Ascending aorta (tissue), 2 donors: ENCODE measurements at regions not wholly inside any gene's neighbourhood (a gene's known extent, or its start where the extent isn't known, plus 50 kb on each side); places are given as distances from the start of the nearest gene placed in this dataset.
"Not testable (repeated sequence)": the region's sequence is repeated elsewhere in the genome, so short reads cannot be mapped to it uniquely, and the experiment has no call there.

Experiments used
- DNase-seq, 2 donors: peaks; one replicate each; pipeline ENCODE4 v3.0.0-alpha.2; 2019; ENCODE audit warnings: low spot score in 2 of 2
- H3K27ac ChIP-seq, 2 donors: fragments of 200-600 bp; sonication (generic); one replicate each; pipeline ENCODE4 v1.5.1; 2016 to 2017; ENCODE audit warnings: mild to moderate bottlenecking in 1 of 2
- H3K27me3 ChIP-seq: fragments of 200-600 bp; sonication (generic); one replicate; pipeline ENCODE4 v1.5.1; 2017
- H3K36me3 ChIP-seq, 2 donors: fragments of 200-600 bp; sonication (generic); one replicate each; pipeline ENCODE4 v1.5.1; 2016
- H3K4me1 ChIP-seq, 2 donors: fragments of 200-600 bp; sonication (generic); one replicate each; pipeline ENCODE4 v1.5.1; 2016 to 2017; ENCODE audit warnings: mild to moderate bottlenecking in 1 of 2
- H3K4me3 ChIP-seq, 2 donors: fragments of 200-600 bp; sonication (generic); one replicate each; pipeline ENCODE4 v1.5.1; 2016 to 2017; ENCODE audit warnings: mild to moderate bottlenecking in 1 of 2
- H3K9me3 ChIP-seq, 2 donors: fragments of 200-600 bp; sonication (generic); one replicate each; pipeline ENCODE4 v1.5.1; 2016
- intact Hi-C: fragments of 100-400 bp; cut with DNase I; formaldehyde crosslinking; loops from one replicate; pipeline ENCODE4 v1.15.1; 2023
- TF ChIP-seq, protein P1 (sequence below), 3 experiments: fragments of 200-600 bp in 2 of 3; fragments of 450-650 bp in 1 of 3; sonication (generic) in 2 of 3; IDR thresholded peaks; one replicate each; pipeline ENCODE4 v1.5.1; 2016 to 2019; ENCODE audit warnings: antibody characterized with exemption in 3 of 3, mild to moderate bottlenecking in 1 of 3, moderate library complexity in 1 of 3

DNA sequence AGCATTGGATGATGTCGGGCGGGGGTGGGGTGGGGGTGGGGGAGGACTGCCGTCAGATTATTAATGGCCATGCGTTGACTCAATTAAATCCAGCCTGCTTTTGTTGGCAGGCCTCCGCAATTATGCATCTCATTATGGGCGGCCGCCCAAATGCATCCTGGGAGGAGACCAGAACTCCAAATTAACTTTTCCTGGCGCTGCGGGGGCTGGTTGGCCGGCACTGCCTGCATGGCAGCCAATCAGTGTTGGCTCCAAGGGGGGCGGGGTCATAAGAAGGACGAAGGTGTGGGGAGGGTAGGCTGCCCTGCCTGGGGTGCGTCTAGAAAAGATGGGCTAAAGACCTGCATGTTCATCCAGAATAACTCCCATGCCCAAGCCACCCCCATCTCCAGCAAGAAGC lies 83.9 kb upstream of the PAX2 start:
- no peak for DNase-seq
- no peak overlapping the region for H3K4me3 ChIP-seq
- no peaks in the 10 kb centered on the region for H3K9me3 ChIP-seq
- H3K36me3 ChIP-seq, result no peaks in the 10 kb centered on the region
- H3K27ac ChIP-seq, result no peak overlapping the region
- no peaks in the 10 kb centered on the region for H3K4me1 ChIP-seq
- H3K27me3 ChIP-seq, result peaks cover 5% of the 10 kb centered on the region
- intact Hi-C loops, result no loop called here
- TF ChIP-seq, protein P1, sequence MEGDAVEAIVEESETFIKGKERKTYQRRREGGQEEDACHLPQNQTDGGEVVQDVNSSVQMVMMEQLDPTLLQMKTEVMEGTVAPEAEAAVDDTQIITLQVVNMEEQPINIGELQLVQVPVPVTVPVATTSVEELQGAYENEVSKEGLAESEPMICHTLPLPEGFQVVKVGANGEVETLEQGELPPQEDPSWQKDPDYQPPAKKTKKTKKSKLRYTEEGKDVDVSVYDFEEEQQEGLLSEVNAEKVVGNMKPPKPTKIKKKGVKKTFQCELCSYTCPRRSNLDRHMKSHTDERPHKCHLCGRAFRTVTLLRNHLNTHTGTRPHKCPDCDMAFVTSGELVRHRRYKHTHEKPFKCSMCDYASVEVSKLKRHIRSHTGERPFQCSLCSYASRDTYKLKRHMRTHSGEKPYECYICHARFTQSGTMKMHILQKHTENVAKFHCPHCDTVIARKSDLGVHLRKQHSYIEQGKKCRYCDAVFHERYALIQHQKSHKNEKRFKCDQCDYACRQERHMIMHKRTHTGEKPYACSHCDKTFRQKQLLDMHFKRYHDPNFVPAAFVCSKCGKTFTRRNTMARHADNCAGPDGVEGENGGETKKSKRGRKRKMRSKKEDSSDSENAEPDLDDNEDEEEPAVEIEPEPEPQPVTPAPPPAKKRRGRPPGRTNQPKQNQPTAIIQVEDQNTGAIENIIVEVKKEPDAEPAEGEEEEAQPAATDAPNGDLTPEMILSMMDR (IDR thresholded peaks at IDR 0.05), result no peak

DNA sequence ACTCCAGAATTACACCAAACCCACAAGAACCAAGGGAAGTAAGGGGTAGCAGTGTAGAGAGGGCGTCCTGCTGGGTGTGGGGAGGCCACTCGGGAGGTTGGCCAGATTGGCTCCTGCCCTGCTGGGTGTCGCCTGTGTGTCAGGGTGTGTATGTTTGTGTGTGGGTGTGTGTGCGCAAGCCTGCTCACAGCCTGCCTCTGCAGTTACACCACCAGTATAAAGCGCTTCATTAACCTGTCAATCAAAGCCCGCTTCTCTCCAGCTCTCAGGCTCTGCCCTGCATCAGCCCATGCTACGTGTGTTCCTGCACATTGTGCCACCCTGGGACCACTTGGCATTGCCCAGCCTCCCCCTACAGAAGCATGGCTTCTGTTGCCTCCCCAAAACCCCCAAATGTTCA lies 83.3 kb upstream of the PAX2 start:
- Histone ChIP-seq H3K4me3 (no peak overlapping the region), H3K9me3 (no peaks in the 10 kb centered on the region), H3K27me3 (peaks cover 5% of the 10 kb centered on the region), H3K4me1 (no peaks in the 10 kb centered on the region), H3K36me3 (no peaks in the 10 kb centered on the region), H3K27ac (no peak overlapping the region)
- DNase-seq, result no peak
- intact Hi-C loops, result no loop called here
- TF ChIP-seq, protein P1 (IDR thresholded peaks at IDR 0.05), result no peak

DNA sequence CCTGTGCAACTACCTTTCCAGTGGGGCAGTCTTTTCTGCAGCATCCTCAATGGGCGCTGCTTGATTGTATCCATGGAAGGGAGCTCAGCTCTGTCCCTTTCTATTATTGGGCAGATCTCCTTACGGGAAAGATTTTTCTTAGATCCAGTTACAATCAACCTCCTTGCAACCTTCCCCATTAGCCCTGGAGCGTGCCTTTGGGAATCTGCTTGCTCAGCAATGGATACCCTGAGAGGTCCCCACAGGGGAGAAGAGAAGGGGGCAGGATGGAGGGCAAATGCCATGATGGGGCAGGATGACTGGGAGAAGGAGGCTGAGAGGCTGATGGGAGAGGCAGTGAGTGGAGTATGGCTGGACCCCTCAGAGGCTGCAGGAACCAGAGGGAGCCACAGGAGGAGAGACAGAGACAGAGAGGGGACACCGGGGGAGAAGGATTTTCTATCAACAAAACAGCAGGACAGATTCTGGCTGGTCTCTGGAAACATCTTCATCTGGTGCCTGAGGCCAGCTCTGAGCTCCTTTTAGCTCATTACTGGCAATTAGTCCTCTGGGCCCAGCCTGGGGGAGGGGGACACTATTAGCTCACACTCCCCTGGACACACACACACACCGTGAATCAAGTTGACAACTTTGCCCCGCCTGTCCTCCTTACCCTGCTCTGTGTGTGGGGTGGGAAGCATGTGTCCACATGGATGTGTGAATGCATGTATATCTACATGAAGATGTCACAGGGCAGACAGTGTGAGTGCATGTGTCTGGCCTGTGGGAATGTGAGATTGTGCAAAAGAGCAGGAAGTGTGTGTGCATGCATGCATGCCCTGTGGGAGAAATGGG lies 80.8 kb upstream of the PAX2 start:
- TF ChIP-seq, protein P1 (IDR thresholded peaks at IDR 0.05), result no peak

DNA sequence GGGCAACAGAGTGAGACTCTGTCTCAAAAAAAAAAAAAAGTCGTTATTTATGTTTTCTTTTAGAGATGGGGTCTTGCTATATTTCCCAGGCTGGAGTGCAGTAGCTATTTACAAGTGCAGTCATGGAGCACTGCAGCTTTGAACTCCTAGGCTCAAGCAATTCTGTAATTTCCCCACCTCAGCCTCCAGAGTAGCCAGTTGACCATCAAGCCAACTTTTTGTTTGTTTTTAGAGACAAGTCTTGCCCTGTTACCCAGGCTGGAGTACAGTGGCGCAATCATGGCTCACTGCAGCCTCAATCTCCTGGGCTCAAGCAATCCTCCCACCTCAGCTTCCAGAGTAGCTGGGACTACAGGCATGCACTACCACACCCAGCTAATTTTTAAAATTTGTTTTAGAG lies 78.7 kb upstream of the PAX2 start:
- H3K36me3 ChIP-seq, H3K9me3 ChIP-seq, H3K27ac ChIP-seq, DNase-seq, intact Hi-C loops, H3K4me1 ChIP-seq, H3K27me3 ChIP-seq, H3K4me3 ChIP-seq: not testable (repeated sequence)

More for the DNA sequence above, 80.8 kb upstream of the PAX2 start:
- intact Hi-C loops, result no loop called here
- Histone ChIP-seq H3K27ac (no peak overlapping the region), H3K4me1 (no peaks in the 10 kb centered on the region), H3K4me3 (no peak overlapping the region), H3K9me3 (no peaks in the 10 kb centered on the region), H3K27me3 (no peaks in the 10 kb centered on the region), H3K36me3 (no peaks in the 10 kb centered on the region)
- no peak for DNase-seq

DNA sequence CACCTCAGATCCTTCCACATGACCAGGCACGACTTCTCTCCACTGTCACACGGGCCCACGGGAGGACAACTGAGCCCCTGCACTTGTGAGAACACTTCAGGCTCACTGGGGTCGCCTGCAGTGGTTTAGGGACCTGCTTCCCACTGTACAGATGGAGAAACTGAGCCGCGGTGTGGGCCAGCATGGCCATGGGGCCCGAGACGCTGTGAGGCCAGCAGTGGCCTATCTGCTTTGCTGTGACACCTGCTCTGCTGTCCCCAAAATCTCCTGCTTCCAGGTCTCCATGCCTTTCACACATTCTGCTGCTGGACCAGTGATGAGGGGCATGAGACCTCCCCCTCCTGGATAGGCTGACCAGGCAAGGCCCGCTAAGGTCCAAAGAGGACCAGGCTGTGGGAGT lies 75.8 kb upstream of the PAX2 start:
- Histone ChIP-seq H3K27me3 (peaks cover 6% of the 10 kb centered on the region), H3K4me1 (no peaks in the 10 kb centered on the region), H3K36me3 (no peaks in the 10 kb centered on the region), H3K9me3 (no peaks in the 10 kb centered on the region), H3K4me3 (no peak overlapping the region), H3K27ac (no peak overlapping the region)
- TF ChIP-seq, protein P1 (IDR thresholded peaks at IDR 0.05), result no peak
- intact Hi-C loops, result no loop called here
- no peak for DNase-seq

DNA sequence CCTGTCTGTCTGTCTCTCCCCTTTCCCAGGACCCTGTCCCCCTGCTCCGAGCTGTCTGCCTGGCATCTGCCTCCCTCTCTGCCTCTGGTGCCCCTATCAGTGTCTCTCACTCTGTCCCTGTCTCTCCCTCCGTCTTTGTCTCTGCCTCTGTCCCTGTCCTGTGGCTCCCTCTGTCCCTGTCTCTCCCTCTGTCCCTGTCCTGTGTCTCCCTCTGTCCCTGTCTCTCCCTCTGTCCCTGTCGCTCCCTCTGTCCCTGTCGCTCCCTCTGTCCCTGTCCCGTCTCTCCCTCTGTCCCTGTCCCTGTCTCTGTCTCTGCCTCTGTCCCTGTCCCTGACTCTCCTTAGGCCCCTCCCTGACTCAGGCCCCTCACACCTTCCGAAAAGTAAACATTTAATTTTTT lies 75.0 kb upstream of the PAX2 start:
- intact Hi-C loops, result no loop called here
- Histone ChIP-seq H3K27ac (no peak overlapping the region), H3K27me3 (peaks cover 6% of the 10 kb centered on the region), H3K4me3 (no peak overlapping the region), H3K36me3 (no peaks in the 10 kb centered on the region), H3K9me3 (no peaks in the 10 kb centered on the region), H3K4me1 (no peaks in the 10 kb centered on the region)
- DNase-seq, result no peak
- TF ChIP-seq, protein P1 (IDR thresholded peaks at IDR 0.05), result no peak
